ENCODE measurements at regions not wholly inside any gene's neighbourhood (a gene's known extent, or its start where the extent isn't known, plus 50 kb on each side); places are given as distances from the start of the nearest gene placed in this dataset.

DNA sequence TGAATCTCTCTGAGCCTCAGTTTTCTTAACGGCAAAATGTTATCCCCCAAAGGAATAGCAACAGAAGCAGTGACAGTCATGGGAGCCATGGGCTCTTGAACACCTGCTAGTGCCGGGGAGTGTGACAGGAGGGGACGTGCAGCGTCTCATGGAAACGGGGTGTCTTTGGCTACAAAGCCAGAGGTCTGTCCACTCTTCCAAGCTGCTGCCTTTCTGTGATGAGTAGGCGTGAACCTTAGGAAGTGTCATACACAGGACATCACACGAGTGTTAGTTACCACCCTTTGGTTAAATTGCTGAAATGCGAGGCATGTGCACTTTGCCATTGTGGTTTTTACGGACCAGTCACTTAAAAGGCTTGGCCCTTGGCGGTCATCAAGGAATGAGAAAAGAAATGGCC is 93.4 kb downstream of the IRF8 start:
- TF ChIP-seq CTCF (IDR thresholded peaks at IDR 0.05; ENCODE audit: low read depth, low read length, poor library complexity, severe bottlenecking) (no peak), EZH2phosphoT487 (IDR thresholded peaks at IDR 0.05; ENCODE audit: borderline replicate concordance, low read length) (no peak)

All from DOHH2 (cell line).